Left kidney (tissue), 1 donor: ENCODE measurements at regions not wholly inside any gene's neighbourhood (a gene's known extent, or its start where the extent isn't known, plus 50 kb on each side); places are given as distances from the start of the nearest gene placed in this dataset.
"Not testable (repeated sequence)": the region's sequence is repeated elsewhere in the genome, so short reads cannot be mapped to it uniquely, and the experiment has no call there.

ENCODE experiments used
- DNase-seq: peaks from one replicate; pipeline ENCODE4 v3.0.0-alpha.2; 2013

- DNase-seq, result no peak
These were observed 81.5 kb upstream of the SLC66A3 start for GRCh38 chr2:11073776-11074175.

- no peak for DNase-seq
These were observed 80.9 kb upstream of the SLC66A3 start for GRCh38 chr2:11074246-11074820.

DNA sequence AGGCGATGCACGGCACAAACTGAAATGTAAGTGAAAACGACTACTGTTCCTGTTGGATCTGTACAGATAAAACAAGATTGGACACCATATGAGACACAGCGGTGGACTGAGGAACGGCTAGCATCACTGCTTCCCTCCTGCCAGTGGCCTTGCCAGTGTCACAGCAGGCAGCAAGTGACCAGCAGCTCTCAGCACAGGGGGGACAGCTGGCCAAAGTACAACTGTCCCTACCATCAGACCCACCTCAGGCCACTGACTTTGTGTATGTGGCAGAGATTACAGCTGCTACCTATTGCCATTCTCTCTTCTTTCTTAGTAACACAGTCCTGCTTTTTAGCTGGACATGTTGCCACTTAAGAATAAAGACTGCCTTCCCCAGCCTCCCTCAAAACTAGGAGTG, 80.0 kb upstream of the SLC66A3 start:
- no peak for DNase-seq

- no peak for DNase-seq
These were observed 77.9 kb upstream of the SLC66A3 start for GRCh38 chr2:11077411-11077810.

DNA sequence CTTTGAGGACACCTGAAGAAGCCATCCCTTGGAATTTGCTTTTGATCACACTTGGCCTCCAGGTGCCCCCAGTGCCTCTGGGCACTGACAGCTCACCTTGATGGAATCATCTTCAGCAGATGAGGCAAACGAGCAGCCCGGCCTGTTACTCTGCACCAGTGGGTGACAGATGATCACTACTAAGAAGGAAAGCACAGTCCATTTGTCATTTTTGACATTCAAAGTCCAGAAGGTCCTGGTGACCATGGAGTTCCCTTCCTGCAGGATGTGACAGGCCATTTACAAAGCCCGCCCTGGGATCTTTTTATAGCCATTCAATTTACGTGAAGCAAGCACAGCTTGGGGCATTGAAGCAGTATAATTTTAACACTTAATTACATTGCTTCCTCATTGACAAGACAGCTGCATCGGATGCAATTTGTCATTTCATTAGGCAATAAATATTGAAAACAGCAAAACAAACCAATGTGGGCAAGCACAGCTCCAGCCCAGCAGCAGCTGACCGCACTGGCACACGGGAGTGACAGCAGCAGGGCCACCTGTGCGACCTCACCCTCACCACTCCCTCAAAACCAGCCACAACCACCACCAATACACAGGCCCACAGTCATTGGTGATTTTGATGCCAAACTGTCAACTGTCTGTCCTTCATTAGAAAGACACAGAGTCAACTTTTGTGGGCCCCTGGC, 76.0 kb upstream of the SLC66A3 start:
- DNase-seq, result no peak

- DNase-seq, result no peak
These were observed 74.8 kb upstream of the SLC66A3 start for GRCh38 chr2:11080253-11081115.

DNA sequence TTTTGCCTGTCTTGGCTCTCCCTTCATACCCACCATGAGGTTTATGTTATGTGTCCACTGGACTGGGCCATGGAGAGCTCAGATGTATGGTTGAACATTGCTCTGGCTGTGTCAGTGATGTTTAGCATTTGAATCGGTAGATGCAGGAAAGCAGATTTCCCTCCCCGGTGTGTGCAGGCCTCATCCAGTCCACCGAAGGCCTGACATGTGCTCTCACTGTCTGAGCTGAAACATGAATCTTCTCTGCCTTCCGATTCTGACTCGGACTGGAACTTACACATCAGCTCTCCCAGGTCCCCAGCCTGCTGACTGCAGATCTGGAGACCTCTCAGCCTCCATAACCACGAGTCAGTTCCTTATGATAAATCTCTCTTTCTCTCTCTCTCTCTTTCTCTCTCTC, 72.4 kb upstream of the SLC66A3 start:
- no peak for DNase-seq

DNA sequence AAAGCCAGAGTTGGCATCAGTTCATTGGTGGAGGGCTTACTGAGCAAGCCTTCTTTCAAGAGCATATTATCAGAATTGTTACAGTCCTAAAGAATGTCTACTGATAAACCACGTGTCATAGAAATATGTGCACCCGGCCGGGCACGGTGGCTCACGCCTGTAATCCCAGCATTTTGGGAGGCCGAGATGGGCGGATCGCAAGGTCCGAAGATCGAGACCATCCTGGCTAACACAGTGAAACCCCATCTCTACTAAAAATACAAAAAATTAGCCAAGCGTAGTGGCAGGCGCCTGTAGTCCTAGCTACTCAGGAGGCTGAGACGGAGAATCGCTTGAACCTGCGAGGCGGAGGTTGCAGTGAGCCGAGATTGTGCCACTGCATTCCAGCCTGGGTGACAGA, 66.4 kb upstream of the SLC66A3 start:
- DNase-seq, result not testable (repeated sequence)

DNA sequence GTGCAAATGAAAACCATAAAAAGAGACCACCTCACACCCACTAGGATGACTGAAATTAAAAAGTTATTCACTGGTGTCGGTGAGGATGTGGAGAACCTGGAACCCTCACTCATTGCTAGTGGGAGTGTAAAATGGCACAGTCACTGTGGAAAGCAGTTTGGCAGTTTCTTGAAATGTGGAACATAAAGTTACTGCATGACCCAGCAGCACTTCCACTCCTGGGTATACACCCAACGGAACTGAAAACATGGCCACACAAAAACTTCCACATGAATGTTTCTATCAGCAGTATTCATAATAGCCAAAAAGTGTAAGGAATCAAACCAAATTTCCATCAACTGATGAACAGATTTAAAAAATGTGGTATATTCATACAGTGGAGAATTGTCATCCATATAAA, 65.1 kb upstream of the SLC66A3 start:
- no peak for DNase-seq

GRCh38 chr2:11092701-11093335, 62.4 kb upstream of the SLC66A3 start:
- no peak for DNase-seq

DNA sequence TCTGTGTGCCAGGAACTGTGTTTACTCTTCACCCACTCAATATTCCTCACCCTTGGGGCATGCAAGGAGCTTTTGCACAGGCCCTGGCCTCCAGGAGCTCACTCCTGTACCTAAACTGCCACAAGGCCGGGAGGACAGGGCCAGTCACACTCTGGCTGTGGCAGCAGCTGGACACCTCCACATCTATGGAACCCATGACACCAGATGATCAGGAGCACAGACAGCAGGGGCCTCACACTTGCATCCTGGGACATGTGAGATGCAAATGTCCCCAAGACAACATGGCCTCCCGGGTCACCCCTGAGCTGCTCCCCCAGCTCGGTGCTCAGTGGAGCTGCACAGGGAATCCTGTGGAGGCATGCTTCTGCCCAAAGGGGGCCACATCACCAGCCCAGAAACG, 61.8 kb upstream of the SLC66A3 start:
- DNase-seq, result no peak

GRCh38 chr2:11094021-11094810, 61.1 kb upstream of the SLC66A3 start:
- DNase-seq, result no peak

DNA sequence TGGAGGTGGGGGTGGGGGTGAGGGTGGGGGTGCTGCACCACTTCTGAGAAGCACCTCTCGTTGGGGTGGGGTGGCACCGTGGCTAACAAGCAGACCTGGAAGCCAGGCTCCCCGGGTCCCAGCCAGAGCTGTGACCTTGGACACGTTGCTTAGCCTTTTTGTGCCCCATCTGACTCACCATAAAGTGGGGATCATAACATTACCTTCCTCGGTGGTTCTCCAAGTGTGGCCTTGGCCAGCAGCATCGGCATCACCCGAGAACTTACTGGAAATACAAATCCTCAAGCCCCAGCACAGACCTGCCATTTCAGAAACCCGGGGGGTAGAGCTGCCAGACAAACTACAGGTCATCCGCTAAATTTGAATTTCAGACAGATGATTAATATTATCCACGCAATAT, 58.7 kb upstream of the SLC66A3 start:
- no peak for DNase-seq

DNA sequence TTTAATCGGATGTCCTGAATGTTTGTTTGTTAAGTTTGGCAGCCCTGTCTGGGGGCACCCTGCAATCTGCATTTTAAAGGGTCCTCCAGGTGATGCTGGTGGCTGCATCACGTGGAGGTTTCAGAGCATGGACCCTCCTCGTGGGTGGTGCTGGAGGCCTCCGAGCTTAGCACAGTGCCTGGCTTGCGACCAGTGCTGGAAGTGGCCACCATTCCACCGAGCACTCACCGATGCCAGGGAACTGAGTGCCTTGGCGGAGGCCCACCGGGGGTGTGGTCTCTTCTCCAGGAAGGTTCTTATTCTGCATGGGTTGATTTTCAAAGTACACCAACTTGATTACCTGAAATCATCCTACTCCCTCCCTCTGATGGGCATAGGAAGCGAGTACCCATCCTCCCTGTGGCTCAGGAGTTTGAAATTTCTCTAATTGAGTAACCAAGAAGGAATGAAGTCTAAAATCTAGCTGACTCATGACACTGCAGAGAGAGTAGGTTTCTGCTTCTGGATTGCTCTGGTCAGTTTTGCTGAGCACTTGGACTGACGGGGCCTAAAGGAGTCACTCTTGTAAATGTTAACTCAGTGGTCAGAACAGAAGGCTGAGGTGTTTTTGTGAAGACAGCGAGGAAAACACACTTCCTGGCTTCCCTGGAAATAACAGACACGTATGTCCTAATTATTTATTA, 58.1 kb upstream of the SLC66A3 start:
- no peak for DNase-seq

DNA sequence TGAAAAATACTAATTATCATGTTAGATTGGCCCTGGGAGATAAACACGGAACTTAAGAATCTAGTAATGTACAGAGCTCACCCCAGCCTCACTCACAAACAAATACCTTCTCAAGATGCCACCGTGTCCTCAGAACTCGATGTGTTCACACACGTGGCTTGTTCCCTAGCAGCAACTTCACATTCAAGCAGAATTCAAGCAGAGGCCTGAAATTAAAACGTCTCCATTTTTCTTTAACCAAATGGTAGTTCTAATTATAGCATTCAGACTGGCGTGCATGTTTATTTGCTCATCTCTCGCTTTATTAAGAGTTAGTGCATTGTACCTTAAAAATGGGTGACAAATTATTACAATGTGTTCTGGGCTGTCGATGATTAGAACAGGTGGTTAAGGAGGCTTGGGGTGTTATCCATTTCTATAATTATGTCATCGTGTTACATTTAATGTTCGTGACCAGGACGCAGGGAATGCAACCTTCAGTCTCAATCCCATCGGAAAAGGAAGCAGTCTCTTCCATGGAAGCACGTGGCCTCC, 57.3 kb upstream of the SLC66A3 start:
- DNase-seq, result no peak

- DNase-seq, result no peak
These were observed 55.9 kb upstream of the SLC66A3 start for GRCh38 chr2:11099122-11100065.

- DNase-seq, result no peak
These were observed 55.1 kb upstream of the SLC66A3 start for GRCh38 chr2:11100130-11100529.

DNA sequence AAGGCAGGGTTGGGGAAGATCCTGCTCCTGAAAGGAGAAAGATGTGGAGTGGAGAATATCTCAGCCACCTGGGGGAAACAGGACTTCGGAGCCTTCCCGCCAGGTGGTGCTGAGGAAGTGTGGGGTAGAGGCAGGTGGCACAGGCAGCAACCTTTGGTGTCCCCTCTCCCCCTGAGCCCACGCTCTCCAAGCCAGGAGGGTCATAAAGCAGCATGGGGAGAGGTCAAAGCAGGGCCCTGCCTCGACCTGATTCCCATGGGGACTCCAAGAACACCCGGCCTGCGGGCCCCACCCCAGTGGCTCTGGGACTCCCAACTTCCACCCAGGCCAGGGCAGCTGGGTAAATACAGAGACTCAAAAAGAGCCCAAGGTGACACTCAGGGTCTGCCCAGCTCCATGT, 54.3 kb upstream of the SLC66A3 start:
- no peak for DNase-seq

- DNase-seq, result no peak
These were observed 53.8 kb upstream of the SLC66A3 start for GRCh38 chr2:11101430-11101829.

DNA sequence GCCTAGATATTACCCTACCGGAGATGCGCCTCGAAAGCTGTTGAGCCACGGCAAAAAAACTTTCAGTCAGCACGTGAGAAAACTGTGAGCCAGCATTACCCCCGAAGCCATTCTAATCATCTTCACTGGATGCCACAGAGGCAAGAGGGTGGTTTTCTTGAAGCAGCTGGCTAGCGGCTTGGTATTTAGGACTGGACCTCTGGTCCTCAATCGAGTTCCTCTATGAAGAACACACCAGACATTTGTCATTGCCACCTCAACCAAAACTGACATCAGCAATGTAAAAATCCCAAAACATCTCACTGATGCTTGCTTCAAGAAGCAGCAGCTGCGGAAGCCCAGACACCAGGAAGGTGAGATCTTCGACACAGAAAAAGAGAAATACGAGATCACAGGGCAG, 52.8 kb upstream of the SLC66A3 start:
- DNase-seq, result no peak
